ENCODE measurements at regions not wholly inside any gene's neighbourhood (a gene's known extent, or its start where the extent isn't known, plus 50 kb on each side); places are given as distances from the start of the nearest gene placed in this dataset.

GRCh38 chr4:136934601-136935000, 597.7 kb downstream of the PCDH18 start:
- TF ChIP-seq, protein P1, sequence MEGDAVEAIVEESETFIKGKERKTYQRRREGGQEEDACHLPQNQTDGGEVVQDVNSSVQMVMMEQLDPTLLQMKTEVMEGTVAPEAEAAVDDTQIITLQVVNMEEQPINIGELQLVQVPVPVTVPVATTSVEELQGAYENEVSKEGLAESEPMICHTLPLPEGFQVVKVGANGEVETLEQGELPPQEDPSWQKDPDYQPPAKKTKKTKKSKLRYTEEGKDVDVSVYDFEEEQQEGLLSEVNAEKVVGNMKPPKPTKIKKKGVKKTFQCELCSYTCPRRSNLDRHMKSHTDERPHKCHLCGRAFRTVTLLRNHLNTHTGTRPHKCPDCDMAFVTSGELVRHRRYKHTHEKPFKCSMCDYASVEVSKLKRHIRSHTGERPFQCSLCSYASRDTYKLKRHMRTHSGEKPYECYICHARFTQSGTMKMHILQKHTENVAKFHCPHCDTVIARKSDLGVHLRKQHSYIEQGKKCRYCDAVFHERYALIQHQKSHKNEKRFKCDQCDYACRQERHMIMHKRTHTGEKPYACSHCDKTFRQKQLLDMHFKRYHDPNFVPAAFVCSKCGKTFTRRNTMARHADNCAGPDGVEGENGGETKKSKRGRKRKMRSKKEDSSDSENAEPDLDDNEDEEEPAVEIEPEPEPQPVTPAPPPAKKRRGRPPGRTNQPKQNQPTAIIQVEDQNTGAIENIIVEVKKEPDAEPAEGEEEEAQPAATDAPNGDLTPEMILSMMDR (IDR thresholded peaks at IDR 0.05) = no peak
- no peak for TF ChIP-seq POLR2A (IDR thresholded peaks at IDR 0.05)
